MM.1S (cell line): ENCODE measurements at regions not wholly inside any gene's neighbourhood (a gene's known extent, or its start where the extent isn't known, plus 50 kb on each side); places are given as distances from the start of the nearest gene placed in this dataset.

ENCODE experiments used
- CTCF ChIP-seq: fragments of 300-600 bp; sonication (generic); IDR thresholded peaks from 2 replicates; pipeline ENCODE4 v1.5.1; 2016; ENCODE audit warnings: antibody characterized with exemption, low read length, mixed read lengths
- EZH2 ChIP-seq: fragments of 300-600 bp; sonication (generic); optimal IDR thresholded peaks from 2 replicates; pipeline ENCODE3; 2017; ENCODE audit warnings: low read depth, mild to moderate bottlenecking, antibody characterized with exemption, low read length, mixed read lengths

GRCh38 chr3:16767006-16767405 is 117.7 kb upstream of the PLCL2 start:
- TF ChIP-seq CTCF: no peak
- TF ChIP-seq EZH2: no peak
